NCI-H2081 treated with DMSO at 0.1 percent for 48 hours (cell line): ENCODE measurements at regions not wholly inside any gene's neighbourhood (a gene's known extent, or its start where the extent isn't known, plus 50 kb on each side); places are given as distances from the start of the nearest gene placed in this dataset.
"Not testable (repeated sequence)": the region's sequence is repeated elsewhere in the genome, so short reads cannot be mapped to it uniquely, and the experiment has no call there.

Source experiments
- DNase-seq: peaks from one replicate; lab custom pipeline; 2025; lab: John Stamatoyannopoulos, UW

DNA sequence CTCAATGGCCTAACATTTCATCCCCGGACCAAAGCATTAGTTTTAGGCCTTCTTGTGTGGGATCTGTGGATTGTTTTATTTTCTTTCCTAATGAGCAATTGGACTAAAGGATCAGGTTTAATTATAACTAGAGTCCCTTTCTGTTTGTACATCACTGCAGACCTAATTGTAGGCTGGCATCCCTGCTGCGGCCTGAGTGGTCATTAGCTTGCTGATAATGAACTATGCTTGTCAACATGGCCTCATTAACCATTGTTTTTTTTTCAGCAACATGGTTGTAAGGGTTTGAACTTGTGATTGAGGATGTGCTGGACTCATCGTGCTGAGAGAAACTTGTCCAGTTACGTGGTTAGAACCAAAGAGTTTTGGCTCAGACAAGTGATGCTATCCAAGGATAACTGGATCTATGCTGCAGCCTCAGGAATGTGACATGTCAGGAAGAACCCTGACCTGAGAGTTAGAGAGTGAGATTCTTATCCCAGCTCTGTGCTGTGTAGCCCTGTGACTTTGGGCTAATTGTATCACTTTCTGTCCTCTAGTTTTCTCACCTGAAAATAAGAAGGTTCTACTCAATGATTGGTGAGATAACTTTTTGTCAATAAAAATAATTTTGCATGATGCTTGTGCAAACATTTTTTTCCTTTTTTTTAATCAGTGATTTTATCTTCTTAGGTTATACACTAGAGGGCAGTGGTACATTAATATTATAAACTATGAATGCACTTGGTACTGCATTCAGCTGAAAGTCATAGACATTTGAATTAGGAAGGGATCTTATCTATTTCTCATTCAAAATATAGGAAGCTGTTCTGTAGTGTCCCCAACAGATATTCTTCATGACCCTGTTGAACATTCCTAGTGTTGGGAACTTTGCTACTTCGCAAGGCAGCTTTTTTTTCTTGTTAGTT is 140.9 kb downstream of the RNF144B start:
- no peak for DNase-seq

GRCh38 chr6:18530201-18530600 is 143.1 kb downstream of the RNF144B start:
- DNase-seq, result no peak

GRCh38 chr6:18532139-18532538 is 145.0 kb downstream of the RNF144B start:
- DNase-seq, result no peak

DNA sequence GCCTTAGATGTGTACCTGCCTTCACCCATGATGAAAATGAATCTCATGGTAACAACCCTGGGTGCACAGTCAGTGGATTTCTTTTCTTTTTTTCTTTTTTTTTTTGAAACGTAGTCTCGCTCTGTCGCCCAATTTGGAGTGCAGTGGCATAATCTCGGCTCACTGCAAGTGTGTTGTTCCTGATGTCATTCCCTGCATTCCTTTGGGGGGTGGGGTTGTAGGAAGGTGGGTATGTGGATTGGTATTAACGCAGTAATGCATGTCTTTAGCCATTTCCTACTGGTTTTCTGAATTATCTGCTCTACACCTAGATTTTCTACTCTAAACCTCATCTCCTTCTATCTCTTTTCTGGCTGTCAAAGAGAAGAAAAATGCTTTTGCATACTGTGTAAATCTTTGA is 146.6 kb downstream of the RNF144B start:
- no peak for DNase-seq

GRCh38 chr6:18536591-18537055 is 149.5 kb downstream of the RNF144B start:
- no peak for DNase-seq

GRCh38 chr6:18538315-18538714 is 151.2 kb downstream of the RNF144B start:
- DNase-seq, result no peak

- DNase-seq, result no peak
These were observed 155.9 kb downstream of the RNF144B start for GRCh38 chr6:18543051-18543450.

GRCh38 chr6:18545142-18545541 is 158.0 kb downstream of the RNF144B start:
- DNase-seq, result not testable (repeated sequence)

GRCh38 chr6:18545726-18546125 is 158.6 kb downstream of the RNF144B start:
- DNase-seq, result no peak

DNA sequence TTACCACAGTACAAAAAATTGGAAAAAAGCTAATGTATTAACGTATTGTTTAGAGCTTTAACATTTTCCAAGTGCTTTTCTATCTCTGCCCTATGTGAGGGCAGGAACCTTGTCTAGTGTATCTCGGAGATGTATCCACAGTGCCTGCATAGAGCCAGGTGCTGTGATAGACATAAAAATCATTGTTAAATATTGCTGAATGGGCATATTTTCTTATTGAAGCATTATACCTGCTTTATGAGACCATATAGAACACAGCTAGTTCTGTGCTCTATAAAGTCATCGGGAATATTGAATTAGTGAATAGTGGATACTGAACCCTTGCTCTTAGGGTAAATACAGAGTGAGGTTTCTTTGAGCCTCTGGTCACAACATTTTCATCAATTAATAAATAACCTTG is 163.0 kb downstream of the RNF144B start:
- no peak for DNase-seq

DNA sequence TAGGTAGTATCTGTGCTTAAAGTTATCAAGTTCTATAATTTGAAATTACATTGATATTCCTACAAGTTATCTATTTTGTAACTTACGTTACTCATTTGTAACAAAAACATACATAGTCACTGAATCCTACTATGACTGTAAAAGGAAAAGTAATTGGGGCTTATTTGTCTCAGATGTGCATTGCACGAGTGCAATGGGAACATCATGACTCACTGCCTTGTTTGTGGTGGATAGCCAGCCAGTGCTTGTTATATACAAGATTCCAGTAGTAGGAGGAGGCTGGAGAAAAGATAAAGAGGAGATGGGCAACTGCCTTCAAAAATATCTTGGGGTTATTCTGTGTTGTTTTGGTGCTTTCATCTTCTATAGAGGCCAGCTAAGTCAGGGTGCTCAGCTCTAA is 164.1 kb downstream of the RNF144B start:
- no peak for DNase-seq

DNA sequence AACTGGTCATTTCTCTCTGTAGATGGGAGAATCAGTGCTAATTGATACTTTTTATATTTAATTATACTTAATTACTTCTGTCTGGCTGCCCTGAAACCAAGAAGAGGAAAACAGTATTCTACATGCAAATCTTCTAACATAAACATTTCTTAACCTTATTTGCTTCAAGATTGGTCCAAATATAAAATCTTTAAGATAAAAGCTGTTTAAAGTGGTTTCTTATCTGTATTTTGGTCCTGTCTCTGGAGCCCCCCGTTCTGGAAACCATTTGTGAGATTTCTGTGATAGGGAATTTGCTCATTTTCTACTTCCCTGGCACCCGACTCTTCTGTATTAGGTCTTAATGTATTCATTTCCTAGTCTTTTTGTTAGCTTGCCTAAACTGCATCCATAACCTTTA is 168.6 kb downstream of the RNF144B start:
- DNase-seq, result no peak

GRCh38 chr6:18561037-18561750 is 174.0 kb downstream of the RNF144B start:
- DNase-seq, result no peak

GRCh38 chr6:18562726-18563125 is 175.6 kb downstream of the RNF144B start:
- DNase-seq, result no peak

GRCh38 chr6:18564775-18565174 is 177.6 kb downstream of the RNF144B start:
- no peak for DNase-seq

DNA sequence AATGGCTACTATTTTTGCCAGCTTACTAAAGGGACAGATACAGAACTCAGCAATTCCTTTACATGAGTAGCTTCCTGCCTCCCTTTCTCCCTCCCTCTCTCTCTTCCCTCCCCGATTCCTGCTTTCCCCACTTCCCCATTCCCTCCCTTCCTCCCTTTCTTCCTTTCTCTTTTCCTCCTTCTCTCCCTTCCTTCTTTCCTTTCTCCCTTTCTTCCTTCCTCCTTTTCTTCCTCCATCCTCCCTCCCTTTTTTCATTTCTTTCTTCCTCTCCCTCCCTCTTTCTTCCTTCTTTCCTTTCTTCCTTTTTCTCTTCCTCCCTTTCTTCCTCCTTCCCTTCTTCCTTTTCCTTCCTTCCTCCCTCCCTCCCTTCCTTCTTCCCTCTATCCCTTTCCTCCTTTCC is 178.1 kb downstream of the RNF144B start:
- DNase-seq, result no peak

- no peak for DNase-seq
These were observed 180.2 kb downstream of the RNF144B start for GRCh38 chr6:18567380-18567779.

DNA sequence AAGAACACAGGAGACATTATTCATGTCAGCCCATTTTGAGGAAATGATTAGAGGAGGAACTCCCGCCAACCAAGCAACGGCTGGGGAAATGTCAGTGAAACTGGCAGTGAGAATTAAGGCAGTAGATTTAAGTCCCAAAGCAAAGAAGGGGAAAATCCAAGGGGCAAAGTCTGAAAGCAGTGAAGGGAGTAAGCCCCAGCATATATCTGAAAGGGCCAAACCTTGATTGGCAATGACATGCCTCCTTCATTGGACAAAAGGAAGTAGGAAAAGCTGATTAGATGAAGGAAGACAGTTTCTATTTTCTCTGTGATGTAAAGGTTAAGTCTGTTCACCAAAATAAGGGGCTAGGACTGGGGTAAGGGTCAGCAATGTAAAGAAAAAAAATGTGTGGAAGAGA is 190.3 kb downstream of the RNF144B start:
- DNase-seq, result no peak

GRCh38 chr6:18579166-18579565 is 192.0 kb downstream of the RNF144B start:
- no peak for DNase-seq

GRCh38 chr6:18579869-18580268 is 192.7 kb downstream of the RNF144B start:
- DNase-seq, result no peak

DNA sequence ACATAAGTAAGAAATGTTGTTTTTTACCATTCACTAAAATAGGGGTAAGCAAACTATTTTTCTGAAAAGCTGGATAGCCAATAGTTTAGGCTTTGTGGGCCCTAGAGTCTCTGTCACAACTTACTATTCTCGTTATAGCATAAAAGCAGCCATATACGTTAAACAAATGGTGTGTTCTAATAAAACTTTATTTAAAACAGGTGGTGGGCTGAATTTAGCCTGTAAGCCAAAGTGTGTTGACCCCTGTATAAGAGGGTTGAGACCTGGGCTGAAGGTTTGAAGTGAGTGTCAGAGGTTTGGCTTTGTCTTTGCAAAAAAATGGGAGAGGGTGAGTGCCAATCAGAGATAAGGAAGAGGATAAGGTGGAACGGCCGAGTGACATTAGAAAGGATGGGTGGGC is 197.2 kb downstream of the RNF144B start:
- no peak for DNase-seq

- no peak for DNase-seq
These were observed 198.0 kb downstream of the RNF144B start for GRCh38 chr6:18585032-18585573.

GRCh38 chr6:18586133-18586532 is 199.0 kb downstream of the RNF144B start:
- no peak for DNase-seq
